ENCODE measurements at regions not wholly inside any gene's neighbourhood (a gene's known extent, or its start where the extent isn't known, plus 50 kb on each side); places are given as distances from the start of the nearest gene placed in this dataset.

DNA sequence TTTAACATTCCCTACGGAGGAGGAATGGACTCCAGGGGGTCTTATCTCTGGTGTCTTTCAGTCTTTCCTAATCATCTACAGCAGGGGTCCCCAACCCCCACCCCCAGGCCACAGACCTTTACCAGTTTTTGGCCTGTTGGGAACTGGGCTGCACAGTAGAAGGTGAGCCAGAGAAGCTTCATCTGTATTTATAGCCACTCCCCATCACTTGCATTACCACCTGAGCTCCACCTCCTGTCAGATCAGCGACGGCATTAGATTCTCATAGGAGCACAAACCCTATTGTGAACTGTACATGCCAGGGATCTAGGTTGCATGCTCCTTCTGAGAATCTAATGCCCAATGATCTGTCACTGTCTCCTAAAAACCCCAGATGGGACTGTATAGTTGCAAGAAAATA, 120.0 kb upstream of the TMTC4 start:
- TF ChIP-seq EP300 (IDR thresholded peaks at IDR 0.05) (no peak), POLR2AphosphoS5 (IDR thresholded peaks at IDR 0.05) (no peak), POLR2A (IDR thresholded peaks at IDR 0.05) (no peak)
